GM12873 (cell line): ENCODE measurements at regions not wholly inside any gene's neighbourhood (a gene's known extent, or its start where the extent isn't known, plus 50 kb on each side); places are given as distances from the start of the nearest gene placed in this dataset.

Source experiments
- CTCF ChIP-seq: IDR thresholded peaks from 2 replicates; pipeline ENCODE4 v1.5.1; 2012; ENCODE audit warnings: low read depth, mild to moderate bottlenecking, moderate library complexity, low read length, control low read depth; ENCODE audit not compliant: insufficient read depth; ENCODE audit errors: missing control alignments

- no peak for TF ChIP-seq CTCF
Measured at GRCh38 chr18:29018976-29019375, 842.0 kb upstream of the CDH2 start.

- TF ChIP-seq CTCF = no peak
Measured at GRCh38 chr18:29012883-29013465, 836.0 kb upstream of the CDH2 start.

- TF ChIP-seq CTCF = no peak
Measured at GRCh38 chr18:29012364-29012763, 835.4 kb upstream of the CDH2 start.

- no peak for TF ChIP-seq CTCF
Measured at GRCh38 chr18:29009250-29009803, 832.4 kb upstream of the CDH2 start.

- no peak for TF ChIP-seq CTCF
Measured at GRCh38 chr18:29008809-29009208, 831.9 kb upstream of the CDH2 start.

GRCh38 chr18:29007986-29008654 lies 831.2 kb upstream of the CDH2 start:
- TF ChIP-seq CTCF = no peak

GRCh38 chr18:29004921-29005320 lies 828.0 kb upstream of the CDH2 start:
- TF ChIP-seq CTCF = no peak
